Inferior parietal cortex (tissue), 1 donor: ENCODE measurements at regions not wholly inside any gene's neighbourhood (a gene's known extent, or its start where the extent isn't known, plus 50 kb on each side); places are given as distances from the start of the nearest gene placed in this dataset.

Experiments used
- DNase-seq: peaks from one replicate; pipeline ENCODE4 v3.0.0-alpha.2; 2016; ENCODE audit errors: extremely low spot score

DNA sequence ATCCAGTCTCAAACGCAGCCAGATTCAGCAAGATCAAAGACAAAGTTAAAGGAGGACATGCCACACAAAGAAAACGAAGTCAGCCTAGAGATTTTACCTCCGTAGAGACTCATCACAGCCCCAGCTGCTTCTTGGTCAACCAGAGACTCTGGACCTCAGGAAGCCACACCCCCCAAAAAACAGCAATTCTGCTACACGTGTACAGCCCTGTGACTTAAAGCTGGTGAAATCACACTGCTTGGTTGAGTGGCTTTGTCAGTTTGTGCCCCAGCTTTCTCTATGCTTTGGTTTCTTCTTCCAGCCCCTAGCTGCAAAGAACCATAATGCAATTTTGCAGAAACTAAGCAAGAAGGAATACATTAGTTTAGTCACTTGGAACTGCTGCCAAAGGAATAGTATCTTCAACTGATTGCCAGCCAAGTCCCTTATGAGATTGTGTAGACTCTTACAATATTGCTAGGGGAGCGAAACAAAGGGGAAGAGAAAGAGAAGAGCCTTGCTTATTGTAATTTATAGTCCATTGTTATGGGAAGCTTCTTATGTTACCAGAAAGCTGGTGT lies 158.8 kb upstream of the ZNF462 start:
- no peak for DNase-seq

DNA sequence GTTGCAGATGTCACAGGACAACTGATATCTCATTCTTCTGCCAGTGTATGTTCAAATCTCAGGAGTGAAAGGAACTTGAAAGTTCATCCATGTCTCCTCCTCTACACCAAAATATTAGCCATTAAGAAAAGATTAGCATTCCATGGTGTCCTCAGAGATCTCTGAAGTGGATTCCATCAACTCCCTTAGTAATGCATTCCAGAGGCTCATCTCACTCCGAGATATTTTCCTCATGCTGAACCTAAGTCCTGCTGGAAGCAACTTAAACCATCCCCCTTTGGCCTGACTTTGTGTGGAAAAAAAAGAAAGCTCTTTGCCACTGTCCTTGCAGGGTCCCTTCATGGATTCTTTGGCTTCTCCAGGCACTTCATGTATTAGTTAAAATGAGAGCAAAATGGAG lies 155.7 kb upstream of the ZNF462 start:
- DNase-seq, result no peak

DNA sequence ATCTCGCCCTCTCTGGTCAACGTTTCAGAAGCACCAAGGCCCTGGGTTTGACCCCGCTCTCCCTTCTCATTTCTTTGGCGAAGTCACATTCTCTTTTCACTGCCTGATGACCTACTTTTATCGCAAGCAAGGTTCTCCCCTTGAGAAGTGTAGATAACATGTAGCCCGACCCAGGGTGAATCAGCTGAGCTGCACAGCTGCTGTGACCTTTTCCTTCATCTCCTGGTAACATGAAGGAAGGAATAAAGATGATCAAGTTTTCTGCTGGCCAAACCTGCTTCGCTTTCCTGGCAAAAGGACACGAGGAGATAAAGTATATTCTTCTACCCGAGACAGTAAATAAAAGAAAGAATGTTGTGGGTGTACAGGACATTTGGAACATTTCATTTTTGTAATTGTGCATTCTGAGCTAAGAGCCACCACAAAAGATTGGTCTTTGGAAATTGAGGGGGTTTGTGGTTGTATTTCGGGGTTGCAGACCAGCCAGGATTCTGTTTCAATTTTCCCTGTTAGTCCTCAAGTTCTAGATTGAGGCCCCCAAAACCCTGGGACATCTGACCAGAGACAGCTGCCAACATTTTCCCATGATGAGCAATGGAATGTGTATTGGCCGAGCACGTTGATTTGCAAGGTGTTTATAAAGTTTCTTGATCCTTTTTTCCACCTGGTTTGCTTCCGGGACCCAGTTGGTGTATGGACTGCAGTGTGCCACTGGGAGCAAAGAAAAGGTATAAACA lies 155.1 kb upstream of the ZNF462 start:
- no peak for DNase-seq

DNA sequence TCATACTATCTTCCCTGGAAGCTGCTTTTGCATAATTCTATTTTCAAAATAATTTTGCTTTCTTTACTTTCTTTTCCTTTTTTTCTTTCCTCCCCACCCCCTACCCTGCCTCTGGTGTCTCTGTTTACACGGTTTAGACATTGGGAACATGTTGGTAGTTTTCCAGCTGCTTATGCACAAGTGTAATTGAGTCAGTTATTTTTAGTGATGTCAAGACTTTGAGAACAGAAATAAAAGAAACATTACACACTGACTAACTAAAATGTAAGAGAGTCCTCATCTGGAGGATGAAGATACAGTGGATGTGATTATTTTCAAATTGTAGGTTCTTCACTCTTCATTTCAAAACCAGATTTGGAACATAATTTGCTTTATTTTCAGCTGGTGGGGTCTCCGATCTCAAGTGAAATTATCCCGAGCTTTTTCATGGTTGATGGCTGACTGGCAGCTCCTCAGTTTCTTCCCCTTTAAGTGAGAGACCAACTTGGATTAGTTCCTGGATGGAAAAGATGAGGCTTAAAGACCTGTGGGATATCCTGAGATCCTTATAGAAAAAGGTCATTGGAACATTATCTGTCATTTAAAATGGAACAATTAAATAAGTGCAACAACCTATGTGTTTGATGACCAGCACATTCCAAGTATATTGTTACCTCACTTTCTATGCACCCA lies 154.4 kb upstream of the ZNF462 start:
- no peak for DNase-seq

DNA sequence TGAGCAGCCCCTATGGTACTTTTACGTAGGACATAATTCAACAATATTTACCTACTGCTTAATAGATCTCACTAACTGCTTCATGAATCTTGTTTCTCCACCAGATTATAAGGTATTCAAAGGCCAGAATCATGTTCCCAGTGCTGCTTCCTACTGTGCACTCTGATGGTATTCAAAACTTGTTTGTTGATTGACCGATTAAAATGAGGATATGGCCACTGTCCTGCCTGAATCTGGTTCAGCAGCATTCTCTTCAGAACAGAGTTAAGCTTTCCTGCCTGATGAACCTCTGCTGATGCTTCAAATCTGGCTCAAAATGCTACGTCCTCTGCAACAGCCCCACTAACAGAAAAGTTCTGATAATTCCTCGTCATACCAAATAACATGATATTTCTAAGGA lies 150.7 kb upstream of the ZNF462 start:
- no peak for DNase-seq

DNA sequence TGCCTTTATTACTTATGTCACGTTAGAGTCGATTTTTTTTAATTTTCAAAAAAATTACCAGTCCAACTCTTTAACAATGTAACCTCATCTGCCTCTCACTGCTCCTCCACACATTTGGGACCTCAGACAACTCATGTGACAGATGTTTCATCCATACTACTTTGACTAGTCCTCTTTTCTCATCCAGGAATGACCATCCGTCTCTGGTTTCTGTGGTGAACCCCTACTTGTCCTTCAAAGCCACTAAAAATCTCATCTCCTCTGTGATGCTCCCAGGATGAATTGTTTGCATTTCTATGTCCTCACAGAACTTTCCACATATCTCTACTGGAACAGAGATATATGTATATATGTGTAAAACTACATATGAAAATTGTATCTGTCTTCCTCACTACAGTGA lies 149.8 kb upstream of the ZNF462 start:
- DNase-seq, result no peak

DNA sequence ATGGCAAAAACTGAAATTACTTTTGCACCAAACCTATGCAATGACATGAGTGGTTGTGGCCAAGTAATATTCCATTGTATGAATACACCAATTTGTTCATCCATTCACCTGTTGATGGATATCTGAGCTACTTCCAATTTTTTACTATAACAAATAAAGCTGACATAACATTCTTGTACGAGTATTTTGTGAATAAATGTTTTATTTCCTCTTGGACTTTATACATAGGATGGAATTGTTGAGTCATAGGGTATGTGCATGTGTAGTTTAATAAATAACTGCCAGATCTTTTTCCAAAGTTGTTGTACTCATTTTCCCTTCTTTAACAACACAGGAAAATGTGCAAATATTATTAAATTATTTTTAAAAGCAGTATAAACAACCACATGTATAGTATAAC lies 146.1 kb upstream of the ZNF462 start:
- no peak for DNase-seq

DNA sequence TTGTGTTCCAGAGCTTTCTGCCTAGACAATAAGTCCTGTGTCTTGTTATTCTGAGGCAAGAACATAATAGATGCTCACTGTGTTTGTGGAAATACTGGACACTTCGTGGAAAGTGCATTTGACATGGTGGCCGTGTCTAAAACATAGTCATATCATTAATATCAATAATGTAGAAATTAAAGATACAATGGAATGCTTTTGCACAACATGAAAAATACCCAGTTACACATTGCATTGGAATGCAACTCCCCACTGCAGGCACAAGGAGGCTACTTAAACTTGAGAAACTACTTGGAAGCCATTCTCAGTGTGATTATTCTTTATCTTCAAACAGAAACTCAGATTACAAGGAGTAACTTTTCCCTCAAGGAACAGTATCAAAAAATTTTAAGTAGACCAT lies 145.3 kb upstream of the ZNF462 start:
- no peak for DNase-seq

DNA sequence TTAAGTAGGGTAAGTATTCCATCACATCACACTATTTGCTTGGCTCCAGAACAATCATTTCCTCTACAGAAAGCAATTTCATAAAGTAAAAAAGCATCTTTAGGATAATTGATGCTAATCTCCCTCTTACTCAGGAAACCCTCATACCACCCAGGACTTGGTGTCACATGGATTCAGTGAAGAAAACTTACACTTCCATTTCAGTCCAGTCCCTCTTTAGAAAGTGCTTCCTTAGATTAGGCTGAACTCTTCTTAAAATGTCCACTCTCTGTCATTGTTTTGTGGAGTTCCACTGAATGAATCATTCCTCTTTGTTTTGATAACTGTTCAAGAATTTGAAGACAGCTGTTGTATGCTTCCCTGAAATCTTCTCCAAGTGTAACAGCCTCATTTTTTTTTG lies 144.0 kb upstream of the ZNF462 start:
- no peak for DNase-seq

DNA sequence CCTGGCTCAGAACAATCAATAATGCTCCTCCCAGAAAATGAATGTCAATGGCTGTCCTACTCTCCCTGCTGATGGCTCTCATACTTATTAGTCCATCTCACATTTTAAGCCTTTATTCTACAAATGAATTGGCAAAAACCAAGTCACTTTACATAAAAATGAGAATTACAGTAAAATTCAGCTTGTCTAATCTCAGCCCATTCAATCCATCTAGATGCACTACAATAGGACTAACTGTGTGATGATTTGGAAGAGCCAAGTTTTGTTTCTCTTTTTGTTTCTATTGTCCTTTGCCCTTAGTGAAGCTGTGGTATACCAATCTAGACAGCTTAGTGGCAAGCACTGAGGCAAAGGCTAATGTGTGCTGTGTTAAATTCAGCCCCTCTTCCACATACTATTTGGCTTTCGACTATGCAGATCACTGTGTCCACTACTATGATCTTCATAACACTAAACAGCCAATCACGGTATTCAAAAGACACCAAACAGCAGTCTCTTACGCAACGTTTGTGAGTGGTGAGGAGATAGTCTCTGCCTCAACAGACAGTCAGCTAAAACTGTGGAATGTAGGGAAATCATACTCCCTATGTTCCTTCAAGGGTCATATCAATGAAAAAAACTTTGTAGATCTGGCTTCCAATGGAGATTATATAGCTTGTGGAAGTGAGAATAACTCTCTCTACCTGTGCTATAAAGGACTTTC lies 140.8 kb upstream of the ZNF462 start:
- no peak for DNase-seq

DNA sequence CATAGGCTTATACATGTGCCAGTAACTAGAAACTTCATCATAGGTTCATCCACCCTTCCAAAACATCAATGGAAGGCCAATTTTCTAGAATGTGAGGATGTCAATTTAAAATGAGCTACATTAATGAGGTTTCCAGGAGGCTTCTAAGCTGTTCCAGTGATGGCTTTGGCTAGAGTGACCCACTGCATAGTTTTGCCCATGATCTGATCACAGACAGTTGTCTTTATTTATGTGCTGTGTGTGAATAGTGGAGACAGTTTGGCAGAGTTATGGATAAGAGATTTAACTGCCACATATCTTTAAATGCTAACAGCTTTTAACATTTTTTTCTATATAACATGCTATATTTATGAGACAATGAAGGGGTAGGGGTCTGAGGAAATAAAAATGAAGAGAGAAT lies 139.0 kb upstream of the ZNF462 start:
- DNase-seq, result no peak

DNA sequence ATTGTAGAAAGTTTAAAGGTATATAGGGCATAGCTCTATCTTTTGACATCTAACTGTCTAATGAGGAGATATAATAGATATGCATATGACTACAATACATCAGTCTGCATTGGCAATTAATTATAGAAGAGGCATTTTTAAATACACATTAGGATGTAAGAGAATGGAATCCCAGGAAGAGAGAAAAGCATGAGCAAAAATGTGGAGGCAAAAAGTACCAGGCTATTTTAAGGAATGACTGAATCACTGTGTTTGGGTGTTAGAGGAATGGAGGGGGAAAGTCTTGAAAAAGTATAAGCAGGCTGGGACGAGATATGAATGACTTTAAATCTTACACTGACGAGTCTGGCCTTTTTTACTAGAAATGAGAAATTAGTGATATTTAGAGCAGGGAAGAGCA lies 138.4 kb upstream of the ZNF462 start:
- DNase-seq, result no peak

DNA sequence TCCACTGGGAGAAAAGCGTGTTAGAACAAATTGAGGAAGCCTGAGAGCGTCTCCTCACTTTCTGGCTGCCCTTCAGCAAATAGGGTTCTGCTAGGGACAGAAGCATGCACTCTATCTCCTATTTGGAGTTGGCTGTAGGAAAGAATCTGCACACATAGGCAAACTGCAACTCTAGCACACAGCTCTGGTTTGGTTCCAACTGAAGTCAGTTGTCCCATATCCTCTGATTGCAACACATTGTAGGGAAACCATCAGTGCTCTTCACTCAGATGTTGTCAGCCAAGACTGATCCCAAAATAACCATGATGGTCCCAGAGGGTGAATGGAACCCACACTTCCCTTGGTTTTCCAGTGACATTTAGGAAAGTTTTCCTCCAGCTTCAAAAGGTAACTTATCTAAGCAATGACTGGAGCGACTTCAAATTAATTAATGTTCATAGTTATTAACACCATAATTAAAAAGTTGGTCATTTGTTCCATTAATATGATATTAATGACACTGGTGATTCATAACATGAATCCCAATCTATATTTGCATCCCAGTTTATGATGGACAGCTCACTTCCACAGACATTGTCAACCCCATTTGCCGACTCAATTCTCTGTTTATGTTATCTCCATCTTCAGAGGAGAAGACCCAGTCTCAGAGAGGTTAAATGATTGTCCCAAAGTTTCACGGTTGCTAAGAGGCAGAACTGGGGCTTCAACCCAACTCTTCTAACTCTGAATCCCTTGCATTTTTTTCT lies 136.7 kb upstream of the ZNF462 start:
- no peak for DNase-seq

DNA sequence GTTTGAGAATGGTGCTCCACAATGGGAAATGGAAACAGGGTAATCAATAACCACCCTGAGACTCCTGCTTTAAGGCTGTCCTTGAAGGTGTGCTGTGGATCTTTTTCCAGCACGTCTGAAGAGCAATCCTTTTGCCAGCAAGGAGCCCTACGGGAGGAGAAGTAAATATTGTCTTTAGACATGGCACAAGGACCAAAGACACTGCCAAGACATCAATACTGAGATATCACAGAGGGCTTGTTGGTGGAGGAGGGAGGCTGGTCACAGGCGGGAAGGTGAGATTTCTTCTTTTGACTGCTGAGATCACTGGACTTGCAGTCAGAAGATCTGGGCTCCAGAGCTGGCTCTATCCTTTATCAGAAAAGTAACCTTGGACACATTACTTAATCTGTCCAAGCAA lies 135.0 kb upstream of the ZNF462 start:
- no peak for DNase-seq

DNA sequence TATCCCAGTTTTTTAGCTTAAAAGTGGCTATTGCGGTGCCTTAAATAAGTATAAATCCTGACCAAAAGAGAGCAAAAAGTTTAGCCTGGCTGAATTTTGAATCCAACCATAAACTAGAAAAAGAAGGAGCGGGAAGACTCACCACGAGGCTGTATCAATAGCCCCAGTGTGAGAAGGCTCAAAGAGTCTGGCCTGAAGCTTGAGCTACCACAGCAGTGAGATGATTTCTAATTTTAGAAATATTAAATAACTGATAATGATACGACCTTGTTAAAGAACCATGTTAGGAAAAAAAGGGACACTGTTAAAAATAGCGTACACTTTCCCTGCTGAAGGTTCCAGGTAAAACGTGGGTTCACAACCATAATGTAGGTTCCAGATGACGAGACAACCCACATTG lies 134.1 kb upstream of the ZNF462 start:
- DNase-seq, result no peak

DNA sequence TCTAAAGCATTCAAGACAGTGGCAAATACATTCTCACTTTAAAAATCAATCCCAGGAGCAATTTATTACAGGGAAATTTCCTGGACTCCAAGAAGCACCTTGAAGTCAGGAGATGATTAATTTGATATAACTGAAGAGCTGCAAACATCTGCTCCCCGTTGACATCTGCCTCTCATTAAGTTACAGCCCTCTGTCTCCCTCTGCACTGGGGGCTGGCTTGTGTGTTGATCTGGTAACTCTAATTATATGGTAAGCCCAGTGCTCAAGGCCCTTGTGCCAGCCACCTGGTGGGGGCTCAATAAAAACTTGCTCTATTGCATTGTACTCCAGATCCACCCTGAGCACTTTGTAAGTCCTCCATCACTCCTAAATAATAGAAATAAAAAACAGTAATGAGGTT lies 131.1 kb upstream of the ZNF462 start:
- DNase-seq, result no peak

DNA sequence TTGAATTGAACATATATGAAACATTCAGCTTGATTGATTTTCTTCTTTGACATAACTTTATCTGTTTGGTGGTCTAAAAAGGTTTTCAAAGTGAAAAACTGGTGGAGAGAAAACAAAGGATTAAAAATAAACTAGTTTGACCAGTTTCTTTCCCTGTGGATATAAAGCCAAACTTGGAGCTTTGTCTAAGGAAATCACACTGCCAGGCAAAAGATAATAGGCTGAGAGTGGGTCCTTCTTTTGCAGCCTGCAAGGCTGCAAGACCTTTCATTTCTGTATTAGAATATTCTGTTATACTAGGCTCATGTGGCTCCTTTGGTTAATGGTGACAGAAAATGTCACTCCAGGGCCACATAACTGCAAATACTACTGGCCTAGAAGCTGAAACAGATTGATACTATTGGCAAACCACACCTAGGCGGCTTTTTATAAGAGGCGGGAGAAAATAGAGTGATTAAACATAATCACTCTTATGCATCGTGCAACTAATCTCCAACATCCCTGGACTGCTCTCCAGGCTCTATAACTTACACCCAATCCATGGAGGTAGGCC lies 129.1 kb upstream of the ZNF462 start:
- DNase-seq, result no peak

DNA sequence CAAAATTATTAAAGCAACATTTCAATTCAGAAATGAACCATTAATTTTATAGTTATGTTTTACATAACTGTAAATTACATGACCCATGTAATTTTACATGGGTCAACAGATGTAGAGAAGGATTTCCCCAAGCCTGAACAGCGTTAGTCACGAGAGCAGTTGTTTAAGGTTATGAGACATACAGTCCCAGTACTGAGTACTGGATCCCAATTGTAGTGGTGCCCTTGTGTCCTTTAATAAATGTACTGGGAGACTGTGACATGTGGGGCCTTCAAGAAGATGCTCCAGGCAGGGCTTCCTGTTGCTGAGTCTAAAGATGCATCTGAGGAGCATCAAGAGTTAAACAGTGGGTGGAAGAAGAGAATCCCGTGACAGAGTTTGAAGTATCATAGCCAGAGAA lies 125.5 kb upstream of the ZNF462 start:
- no peak for DNase-seq

DNA sequence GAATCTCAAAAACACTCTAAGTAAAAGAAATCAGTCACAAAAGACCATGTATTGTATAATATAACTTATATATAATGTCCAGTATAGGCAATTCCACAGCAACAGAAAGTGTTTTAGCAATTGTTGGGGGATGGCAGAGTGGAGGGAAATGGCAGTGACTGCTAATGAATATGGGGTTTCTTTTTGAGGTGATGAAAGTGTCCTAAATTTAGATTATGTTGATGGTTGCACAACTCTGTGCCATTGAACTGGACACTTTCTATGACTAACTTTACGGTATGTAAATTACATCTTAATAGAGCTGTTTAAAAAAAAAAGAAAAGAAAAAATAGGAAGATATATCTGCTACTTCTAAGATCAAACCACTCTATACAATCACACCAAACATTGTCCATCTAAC lies 124.9 kb upstream of the ZNF462 start:
- DNase-seq, result no peak

DNA sequence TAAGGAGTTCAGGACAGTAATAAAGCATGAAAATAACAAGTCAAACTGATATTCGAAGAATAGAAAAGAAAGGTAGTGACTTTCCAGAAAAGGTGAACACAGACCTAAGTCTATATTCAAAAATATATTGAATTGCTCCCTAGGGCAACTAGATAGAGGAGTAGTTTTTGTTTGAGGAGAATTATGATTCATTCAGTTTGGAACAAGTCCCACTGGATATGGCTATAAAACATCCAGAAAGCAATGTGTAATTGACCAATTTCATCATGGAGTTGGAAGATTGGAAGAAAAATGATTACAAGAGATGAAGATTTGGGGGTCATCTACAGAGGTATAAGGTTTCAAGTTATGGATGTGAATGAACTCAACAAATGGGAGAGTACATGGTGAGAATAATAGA lies 117.5 kb upstream of the ZNF462 start:
- no peak for DNase-seq

DNA sequence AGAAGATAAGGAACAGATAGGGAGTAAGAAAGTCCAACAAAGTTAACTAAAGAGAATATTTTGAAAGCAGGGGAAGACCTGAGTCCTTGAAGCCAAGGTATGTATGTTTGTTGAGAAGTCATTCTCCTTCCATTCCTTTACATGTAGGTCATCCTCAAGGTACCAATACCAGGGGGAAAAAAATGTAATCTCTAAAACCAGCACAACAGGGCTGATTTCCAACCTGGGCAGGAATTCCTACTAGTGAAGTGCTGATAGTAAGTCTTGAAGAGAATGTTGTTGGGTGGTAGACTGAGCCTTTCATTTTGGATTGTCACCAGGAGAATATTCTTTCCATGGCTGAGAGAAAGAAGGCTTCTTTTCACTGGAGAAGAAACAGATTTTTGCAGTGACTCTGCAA lies 117.1 kb upstream of the ZNF462 start:
- DNase-seq, result no peak

DNA sequence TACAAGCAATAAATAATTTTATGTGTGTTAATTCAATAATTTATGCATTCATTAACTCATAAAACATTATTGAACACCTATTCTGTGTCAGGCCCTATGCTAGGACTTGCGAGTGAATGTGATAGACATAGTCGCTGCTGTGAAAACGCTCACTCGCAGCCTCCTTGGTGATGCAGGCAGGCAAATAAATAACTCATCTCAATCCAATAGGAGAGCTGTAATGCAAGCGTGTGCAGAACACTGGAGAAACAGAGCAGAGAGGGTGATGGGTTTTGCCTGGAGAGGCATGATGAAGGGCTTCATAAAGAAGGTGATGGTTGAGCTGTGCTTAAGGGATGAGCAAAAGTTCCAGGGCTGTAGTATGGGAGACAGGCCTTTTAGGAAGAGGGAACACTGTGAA lies 111.3 kb upstream of the ZNF462 start:
- DNase-seq, result no peak
